H1 (cell line): ENCODE measurements at regions not wholly inside any gene's neighbourhood (a gene's known extent, or its start where the extent isn't known, plus 50 kb on each side); places are given as distances from the start of the nearest gene placed in this dataset.

Experiments
- CHD7 ChIP-seq: fragments of 300-600 bp; sonication (generic); IDR thresholded peaks from 2 replicates; pipeline ENCODE4 v1.7.1; 2012; ENCODE audit warnings: low read length, moderate library complexity, mild to moderate bottlenecking, inconsistent platforms; ENCODE audit not compliant: insufficient replicate concordance
- KDM1A ChIP-seq: fragments of 200-600, 300-600 bp; sonication (generic); IDR thresholded peaks from 2 replicates; pipeline ENCODE4 v1.7.1; 2016; ENCODE audit warnings: mild to moderate bottlenecking, low read length, borderline replicate concordance
- KDM5A ChIP-seq: fragments of 200-600 bp; IDR thresholded peaks from 2 replicates; pipeline ENCODE4 v1.7.1; 2012; ENCODE audit warnings: mild to moderate bottlenecking, low read length, inconsistent platforms, mixed read lengths
- PHF8 ChIP-seq: fragments of 200-600 bp; sonication (generic); conservative IDR thresholded peaks from 2 replicates; pipeline ENCODE4 v1.7.1; 2012; ENCODE audit warnings: low read depth, mild to moderate bottlenecking, inconsistent platforms, low read length, moderate library complexity
- SP1 ChIP-seq: IDR thresholded peaks from 2 replicates; pipeline ENCODE4 v1.6.1; 2011; ENCODE audit warnings: low read depth, low read length

- TF ChIP-seq CHD7: no peak
- no peak for TF ChIP-seq KDM1A
- TF ChIP-seq SP1: no peak
- no peak for TF ChIP-seq PHF8
- no peak for TF ChIP-seq KDM5A
Observed at GRCh38 chr3:79848876-79849275, 81.1 kb upstream of the ROBO1 start (continued).
